ENCODE measurements at regions not wholly inside any gene's neighbourhood (a gene's known extent, or its start where the extent isn't known, plus 50 kb on each side); places are given as distances from the start of the nearest gene placed in this dataset.

DNA sequence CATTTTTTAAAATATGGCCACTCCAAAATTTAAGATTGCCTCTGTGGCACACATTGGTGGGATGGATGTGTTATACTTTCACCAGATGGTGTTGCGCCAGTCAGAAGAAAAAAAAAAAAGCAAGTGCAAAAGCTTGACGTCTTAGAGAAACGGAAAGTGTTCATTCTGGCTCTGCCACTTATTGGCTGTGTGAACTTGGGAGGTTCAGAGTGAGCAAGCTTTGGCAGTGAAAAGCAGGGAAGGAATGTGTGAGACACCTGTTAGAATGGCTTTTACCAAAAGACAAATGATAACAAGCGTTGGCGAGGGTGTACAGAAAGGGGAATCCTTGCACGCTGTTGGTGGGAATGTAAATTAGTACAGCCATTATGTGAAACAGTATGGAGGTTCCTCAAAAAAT lies 298.0 kb downstream of the TMEM114 start:
- no peak overlapping the region for H3K27ac ChIP-seq
- H3K4me1 ChIP-seq = no peaks in the 10 kb centered on the region
- no peak for DNase-seq (ENCODE audit: low spot score in 2 of 2)
- no peaks in the 10 kb centered on the region for H3K27me3 ChIP-seq
- H3K4me3 ChIP-seq = no peak overlapping the region
- TF ChIP-seq, protein P1, sequence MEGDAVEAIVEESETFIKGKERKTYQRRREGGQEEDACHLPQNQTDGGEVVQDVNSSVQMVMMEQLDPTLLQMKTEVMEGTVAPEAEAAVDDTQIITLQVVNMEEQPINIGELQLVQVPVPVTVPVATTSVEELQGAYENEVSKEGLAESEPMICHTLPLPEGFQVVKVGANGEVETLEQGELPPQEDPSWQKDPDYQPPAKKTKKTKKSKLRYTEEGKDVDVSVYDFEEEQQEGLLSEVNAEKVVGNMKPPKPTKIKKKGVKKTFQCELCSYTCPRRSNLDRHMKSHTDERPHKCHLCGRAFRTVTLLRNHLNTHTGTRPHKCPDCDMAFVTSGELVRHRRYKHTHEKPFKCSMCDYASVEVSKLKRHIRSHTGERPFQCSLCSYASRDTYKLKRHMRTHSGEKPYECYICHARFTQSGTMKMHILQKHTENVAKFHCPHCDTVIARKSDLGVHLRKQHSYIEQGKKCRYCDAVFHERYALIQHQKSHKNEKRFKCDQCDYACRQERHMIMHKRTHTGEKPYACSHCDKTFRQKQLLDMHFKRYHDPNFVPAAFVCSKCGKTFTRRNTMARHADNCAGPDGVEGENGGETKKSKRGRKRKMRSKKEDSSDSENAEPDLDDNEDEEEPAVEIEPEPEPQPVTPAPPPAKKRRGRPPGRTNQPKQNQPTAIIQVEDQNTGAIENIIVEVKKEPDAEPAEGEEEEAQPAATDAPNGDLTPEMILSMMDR (IDR thresholded peaks at IDR 0.05) = no peak
- intact Hi-C loops (cut with DNase I) = no loop called here
- H3K9me3 ChIP-seq = no peaks in the 10 kb centered on the region
- no peaks in the 10 kb centered on the region for H3K36me3 ChIP-seq

- Histone ChIP-seq H3K27me3 (no peaks in the 10 kb centered on the region), H3K27ac (no peak overlapping the region), H3K9me3 (no peaks in the 10 kb centered on the region), H3K4me3 (no peak overlapping the region), H3K4me1 (no peaks in the 10 kb centered on the region), H3K36me3 (no peaks in the 10 kb centered on the region)
- TF ChIP-seq, protein P1 (IDR thresholded peaks at IDR 0.05) = no peak
- DNase-seq (ENCODE audit: low spot score in 2 of 2) = no peak
- intact Hi-C loops (cut with DNase I) = no loop called here
Measured at GRCh38 chr16:8286348-8286747, 304.0 kb downstream of the TMEM114 start.

GRCh38 chr16:8283195-8283594 lies 307.1 kb downstream of the TMEM114 start:
- Histone ChIP-seq H3K4me1 (no peaks in the 10 kb centered on the region), H3K27me3 (no peaks in the 10 kb centered on the region), H3K9me3 (no peaks in the 10 kb centered on the region), H3K36me3 (no peaks in the 10 kb centered on the region), H3K27ac (no peak overlapping the region), H3K4me3 (no peak overlapping the region)
- no peak for DNase-seq (ENCODE audit: low spot score in 2 of 2)
- TF ChIP-seq, protein P1 (IDR thresholded peaks at IDR 0.05) = no peak
- intact Hi-C loops (cut with DNase I) = no loop called here

GRCh38 chr16:8278031-8278580 lies 312.2 kb downstream of the TMEM114 start:
- Histone ChIP-seq H3K36me3 (no peaks in the 10 kb centered on the region), H3K4me3 (no peak overlapping the region), H3K27ac (no peak overlapping the region), H3K4me1 (no peaks in the 10 kb centered on the region), H3K27me3 (no peaks in the 10 kb centered on the region), H3K9me3 (no peaks in the 10 kb centered on the region)
- no peak for DNase-seq (ENCODE audit: low spot score in 2 of 2)
- intact Hi-C loops (cut with DNase I) = no loop called here
- TF ChIP-seq, protein P1 (IDR thresholded peaks at IDR 0.05) = no peak

GRCh38 chr16:8271344-8271743 lies 319.0 kb downstream of the TMEM114 start:
- Histone ChIP-seq H3K4me1 (no peaks in the 10 kb centered on the region), H3K27ac (no peak overlapping the region), H3K9me3 (no peaks in the 10 kb centered on the region), H3K36me3 (no peaks in the 10 kb centered on the region), H3K4me3 (no peak overlapping the region), H3K27me3 (no peaks in the 10 kb centered on the region)
- DNase-seq (ENCODE audit: low spot score in 2 of 2) = no peak
- TF ChIP-seq, protein P1 (IDR thresholded peaks at IDR 0.05) = no peak
- intact Hi-C loops (cut with DNase I) = no loop called here

DNA sequence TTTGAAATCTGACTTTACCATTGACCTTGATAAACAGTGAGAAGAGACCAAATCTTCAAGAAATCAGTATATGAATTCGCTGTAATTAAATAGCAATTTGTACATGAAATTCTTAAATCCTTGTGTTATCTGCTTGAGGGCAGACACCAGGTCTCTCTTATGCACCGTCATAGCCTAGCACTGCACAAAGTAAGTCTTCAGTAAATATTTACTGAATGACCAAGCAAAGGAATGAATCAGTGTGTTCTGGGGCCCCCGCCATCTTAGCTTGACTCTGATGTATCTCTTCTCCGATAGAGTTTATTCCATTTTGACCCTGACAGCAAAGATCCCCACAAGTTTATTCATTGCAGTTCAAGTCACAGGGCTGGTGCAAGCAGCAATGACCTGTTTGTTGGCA lies 328.0 kb downstream of the TMEM114 start:
- H3K9me3 ChIP-seq = no peaks in the 10 kb centered on the region
- H3K27me3 ChIP-seq = no peaks in the 10 kb centered on the region
- intact Hi-C loops (cut with DNase I) = no loop called here
- DNase-seq (ENCODE audit: low spot score in 2 of 2) = no peak
- H3K27ac ChIP-seq = no peak overlapping the region
- H3K36me3 ChIP-seq = no peaks in the 10 kb centered on the region
- H3K4me3 ChIP-seq = no peak overlapping the region
- H3K4me1 ChIP-seq = no peaks in the 10 kb centered on the region
- TF ChIP-seq, protein P1 (IDR thresholded peaks at IDR 0.05) = no peak
